ENCODE measurements at regions not wholly inside any gene's neighbourhood (a gene's known extent, or its start where the extent isn't known, plus 50 kb on each side); places are given as distances from the start of the nearest gene placed in this dataset.
"Not testable (repeated sequence)": the region's sequence is repeated elsewhere in the genome, so short reads cannot be mapped to it uniquely, and the experiment has no call there.

DNA sequence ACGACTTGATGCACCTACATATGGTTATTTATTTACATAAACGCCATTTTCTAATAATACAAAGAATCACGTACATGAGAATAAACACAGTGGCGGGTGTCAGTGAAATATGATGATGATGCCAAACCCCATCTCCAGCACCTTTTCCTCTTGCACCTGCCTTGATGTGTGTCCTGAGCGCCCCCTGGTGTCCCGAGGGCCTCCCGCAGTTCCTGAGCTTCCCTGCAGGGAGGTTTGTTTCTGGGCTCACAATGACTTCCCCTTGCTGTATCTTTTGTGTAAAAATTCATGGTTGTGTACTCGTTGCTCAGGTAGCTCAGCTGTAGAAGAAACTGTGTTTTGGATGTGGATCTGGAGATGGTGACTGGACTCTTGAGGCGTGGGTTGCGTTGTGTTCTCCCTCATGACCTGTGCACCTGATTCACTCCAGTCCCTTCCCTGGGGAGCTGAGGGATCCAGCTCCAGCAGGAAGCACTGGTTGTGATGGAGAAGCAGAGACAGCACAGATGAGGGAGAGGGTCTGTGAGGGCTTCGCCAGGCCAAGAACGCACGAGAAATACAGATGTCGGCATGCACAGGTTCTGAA is 1037.8 kb downstream of the TMEM121 start:
- DNase-seq (peak; percentile 31 to 81 (median 51)), ATAC-seq (peak; percentile 64 to 76)
- POLR2A ChIA-PET = interaction anchor here (0.6 kb wide), 1 partner anchor 25 kb away, joined by 3 read pairs; no protein-coding TSS in a partner anchor
- Mint-ChIP-seq H3K9me3 (no peaks in the 10 kb centered on the region), H3K4me3 (no peak overlapping the region), H3K27ac (no peak overlapping the region), H3K4me1 (peaks cover 0 to 2% (median 0%) of the 10 kb centered on the region in 4 donors), H3K27me3 (peaks cover 19 to 26% (median 22%) of the 10 kb centered on the region in 5 donors), H3K36me3 (no peaks in the 10 kb centered on the region)

DNA sequence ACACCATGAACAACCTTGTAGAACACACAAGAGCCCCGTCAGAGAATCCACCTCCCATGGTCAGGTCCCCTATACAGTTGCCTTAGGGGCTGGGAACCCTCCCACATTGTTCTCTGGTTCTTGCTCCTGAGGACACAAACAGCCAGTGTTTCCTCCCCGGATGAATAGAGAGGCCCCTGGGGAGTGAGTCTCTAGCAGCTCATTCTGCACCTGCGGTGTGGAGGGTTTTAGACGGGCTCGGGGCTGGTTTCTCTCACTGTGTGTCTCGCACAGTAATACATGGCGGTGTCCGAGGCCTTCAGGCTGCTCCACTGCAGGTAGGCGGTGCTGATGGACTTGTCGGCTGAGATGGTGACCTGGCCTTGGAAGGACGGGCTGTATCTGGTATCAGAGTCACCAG is 1052.1 kb downstream of the TMEM121 start:
- Mint-ChIP-seq H3K27ac (no peak overlapping the region), H3K27me3 (peaks cover 10 to 58% (median 30%) of the 10 kb centered on the region in 5 donors), H3K4me1 (peaks cover 0 to 3% (median 1%) of the 10 kb centered on the region in 4 donors), H3K4me3 (peak overlapping the region in 1 of 10 donors; percentile 19), H3K36me3 (no peaks in the 10 kb centered on the region), H3K9me3 (no peaks in the 10 kb centered on the region)
- ATAC-seq (no peak), DNase-seq (no peak)
- POLR2A ChIA-PET = no interaction called here

DNA sequence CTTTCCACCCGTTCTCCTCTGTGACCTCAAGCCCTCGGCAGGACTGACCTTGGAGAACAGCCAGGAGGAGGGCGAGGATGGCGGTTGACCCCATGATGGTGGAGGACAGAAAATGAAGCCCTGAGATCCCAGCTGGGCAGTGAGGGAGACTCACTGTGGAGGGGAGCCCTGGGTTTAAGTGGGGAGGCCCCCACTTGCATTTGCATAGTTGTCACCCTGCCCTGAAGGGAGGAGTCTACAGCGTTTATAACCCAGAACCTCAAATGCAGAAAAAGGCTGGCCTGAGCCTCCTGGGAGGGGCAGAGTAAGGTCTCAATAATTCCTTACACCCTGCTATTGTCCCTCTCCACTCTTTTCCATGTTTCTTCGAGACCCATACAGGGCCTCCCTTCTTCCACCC is 1052.7 kb downstream of the TMEM121 start:
- H3K27me3 Mint-ChIP-seq = peaks cover 8 to 52% (median 28%) of the 10 kb centered on the region in 5 donors
- ATAC-seq (no peak), DNase-seq (no peak)
- POLR2A ChIA-PET = no interaction called here
- H3K4me1 Mint-ChIP-seq = peaks cover 0 to 3% (median 1%) of the 10 kb centered on the region in 4 donors
- H3K27ac Mint-ChIP-seq = peak overlapping the region in 2 of 10 donors; percentile 12 to 62
- no peak overlapping the region for H3K4me3 Mint-ChIP-seq
- no peaks in the 10 kb centered on the region for H3K9me3 Mint-ChIP-seq
- H3K36me3 Mint-ChIP-seq = no peaks in the 10 kb centered on the region

DNA sequence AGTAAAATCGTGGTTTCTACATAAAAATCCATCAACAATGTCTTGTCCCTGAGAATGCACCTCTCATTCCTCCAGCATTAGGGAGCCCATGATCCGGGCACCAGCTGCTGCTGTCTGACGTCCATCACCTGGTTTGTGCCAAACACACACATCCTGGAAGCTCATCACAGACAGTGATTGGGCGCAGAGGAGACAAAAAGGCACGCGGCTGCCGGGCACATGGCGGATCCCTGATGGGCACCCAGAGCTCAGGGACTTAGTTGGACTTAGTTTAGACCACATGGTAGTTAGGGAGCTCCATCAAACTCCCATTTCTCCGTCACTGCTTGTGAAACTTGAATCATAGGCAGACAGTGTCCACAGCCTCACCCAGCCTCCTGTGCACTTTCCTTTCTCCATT is 1059.3 kb downstream of the TMEM121 start:
- H3K4me1 Mint-ChIP-seq = peaks cover 8 to 23% (median 10%) of the 10 kb centered on the region in 4 donors
- POLR2A ChIA-PET = no interaction called here
- no peaks in the 10 kb centered on the region for H3K9me3 Mint-ChIP-seq
- H3K27me3 Mint-ChIP-seq = peaks cover 11 to 26% (median 14%) of the 10 kb centered on the region in 5 donors
- no peak overlapping the region for H3K27ac Mint-ChIP-seq
- DNase-seq (no peak), ATAC-seq (no peak)
- H3K36me3 Mint-ChIP-seq = no peaks in the 10 kb centered on the region
- H3K4me3 Mint-ChIP-seq = no peak overlapping the region

DNA sequence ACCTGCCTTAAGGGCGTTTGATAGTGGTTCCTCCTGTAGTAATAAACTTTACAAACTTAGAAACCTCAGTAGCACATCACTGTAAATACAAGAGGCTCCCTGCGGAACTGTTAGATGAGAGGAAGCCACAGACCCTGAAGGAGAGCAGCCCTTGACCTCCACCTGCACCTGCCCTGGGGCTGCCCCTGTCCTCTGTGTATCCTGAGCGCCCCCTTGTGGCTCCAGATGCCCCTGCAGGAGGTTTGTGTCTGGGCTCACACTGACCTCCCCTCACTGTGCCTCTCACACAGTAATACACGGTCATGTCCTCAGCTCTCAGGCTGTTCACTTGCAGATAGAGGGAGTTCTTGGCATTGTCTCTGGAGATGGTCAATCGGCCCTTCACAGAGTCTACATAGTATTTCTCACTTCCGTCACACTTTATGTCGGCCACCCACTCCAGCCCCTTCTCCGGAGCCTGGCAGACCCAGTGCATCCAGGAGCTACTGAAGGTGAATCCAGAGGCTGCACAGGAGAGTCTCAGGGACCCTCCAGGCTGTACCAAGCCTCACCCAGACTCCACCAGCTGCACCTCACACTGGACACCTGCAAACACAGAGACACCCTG is 1059.8 kb downstream of the TMEM121 start:
- H3K4me3 Mint-ChIP-seq = no peak overlapping the region
- no peak overlapping the region for H3K27ac Mint-ChIP-seq
- POLR2A ChIA-PET = no interaction called here
- peak; percentile 36 to 82 (median 60) for DNase-seq
- no peaks in the 10 kb centered on the region for H3K9me3 Mint-ChIP-seq
- H3K36me3 Mint-ChIP-seq = no peaks in the 10 kb centered on the region
- peaks cover 11 to 26% (median 18%) of the 10 kb centered on the region in 5 donors for H3K27me3 Mint-ChIP-seq
- ATAC-seq = peak; percentile 82 to 83
- H3K4me1 Mint-ChIP-seq = peaks cover 8 to 28% (median 10%) of the 10 kb centered on the region in 4 donors

DNA sequence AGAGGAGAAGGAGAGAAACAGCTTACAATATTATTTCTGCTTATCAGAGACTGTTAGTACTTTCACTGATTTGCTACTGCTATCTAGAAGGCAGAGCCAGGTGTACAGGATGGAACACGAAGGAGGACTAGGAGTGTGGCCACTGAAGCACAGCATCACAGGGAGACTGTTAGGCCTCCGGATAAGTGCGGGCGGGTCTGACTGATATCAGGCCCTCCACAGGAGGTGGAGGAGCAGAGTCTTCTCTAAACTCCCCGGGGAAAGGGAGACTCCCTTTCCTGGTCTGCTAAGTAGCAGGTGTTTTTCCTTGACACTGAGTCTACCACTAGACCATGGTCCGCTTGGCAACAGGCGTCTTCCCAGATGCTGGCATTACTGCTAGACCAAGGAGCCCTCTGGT is 1065.2 kb downstream of the TMEM121 start:
- H3K36me3 Mint-ChIP-seq, H3K4me3 Mint-ChIP-seq, ATAC-seq, H3K9me3 Mint-ChIP-seq, POLR2A ChIA-PET, DNase-seq: not testable (repeated sequence)
- Mint-ChIP-seq H3K4me1 (peaks cover 3 to 31% (median 5%) of the 10 kb centered on the region in 4 donors), H3K27me3 (peaks cover 11 to 26% (median 16%) of the 10 kb centered on the region in 5 donors), H3K27ac (peak overlapping the region in 2 of 10 donors; percentile 7 to 83)

DNA sequence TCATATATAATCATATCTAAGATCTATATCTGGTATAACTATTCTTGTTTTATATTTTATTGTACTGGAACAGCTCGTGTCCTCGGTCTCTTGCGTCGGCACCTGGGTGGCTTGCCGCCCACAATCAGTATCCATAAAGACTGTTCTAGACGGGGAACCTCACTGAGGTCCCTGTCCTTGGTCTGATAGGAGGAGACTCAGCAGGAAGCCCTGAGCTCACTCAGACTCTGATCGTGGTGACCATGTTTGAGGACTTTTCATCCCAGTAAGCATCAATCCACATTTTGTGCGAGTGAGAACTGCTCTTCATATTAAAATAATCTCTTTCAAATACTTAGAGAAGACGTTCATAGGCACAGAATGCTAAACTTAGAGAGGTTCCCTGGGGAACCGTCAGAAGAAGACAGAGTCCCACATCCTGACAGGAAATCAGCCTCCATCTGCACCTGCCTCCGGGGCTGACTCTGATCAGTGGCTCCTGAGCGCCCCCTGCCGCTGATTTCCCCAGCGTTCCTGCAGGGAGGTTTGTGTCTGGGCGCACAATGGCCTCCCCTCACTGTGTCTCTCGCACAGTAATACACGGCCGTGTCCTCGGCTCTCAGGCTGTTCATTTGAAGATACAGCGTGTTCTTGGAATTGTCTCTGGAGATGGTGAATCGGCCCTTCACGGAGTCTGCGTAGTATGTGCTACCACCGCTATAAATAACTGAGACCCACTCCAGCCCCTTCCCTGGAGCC is 1065.9 kb downstream of the TMEM121 start:
- DNase-seq = peak in 8 of 10 donors; percentile 28 to 76 (median 53)
- POLR2A ChIA-PET, H3K9me3 Mint-ChIP-seq, H3K36me3 Mint-ChIP-seq, ATAC-seq, H3K27ac Mint-ChIP-seq: not testable (repeated sequence)
- Mint-ChIP-seq H3K4me1 (peaks cover 0 to 28% (median 3%) of the 10 kb centered on the region in 4 donors), H3K4me3 (peak overlapping the region in 3 of 10 donors; percentile 10 to 39 (median 28)), H3K27me3 (peaks cover 11 to 25% (median 16%) of the 10 kb centered on the region in 5 donors)

DNA sequence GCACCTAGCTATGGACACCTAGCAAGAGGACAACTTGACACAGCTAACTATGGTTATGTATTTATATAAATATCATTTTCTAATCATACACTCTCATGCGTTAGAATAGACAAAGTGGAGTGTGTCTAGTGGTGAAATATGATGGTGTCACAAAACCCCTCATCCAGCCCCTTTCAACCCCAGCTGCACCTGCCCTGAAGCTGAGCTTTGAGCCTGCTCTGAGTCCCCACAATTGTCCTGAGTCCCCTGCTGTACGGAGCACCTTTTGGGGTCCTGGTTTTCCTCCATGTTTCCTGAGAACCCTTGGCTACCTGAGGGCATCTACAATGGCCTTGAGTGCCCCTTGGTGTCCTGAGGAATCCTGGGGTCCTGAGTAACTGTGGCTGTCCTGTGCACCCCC is 1072.8 kb downstream of the TMEM121 start:
- ATAC-seq (no peak), DNase-seq (no peak)
- Mint-ChIP-seq H3K4me1 (no peaks in the 10 kb centered on the region), H3K27me3 (peaks cover 28 to 72% (median 40%) of the 10 kb centered on the region in 5 donors), H3K27ac (no peak overlapping the region), H3K4me3 (no peak overlapping the region), H3K36me3 (no peaks in the 10 kb centered on the region), H3K9me3 (no peaks in the 10 kb centered on the region)
- POLR2A ChIA-PET = no interaction called here

DNA sequence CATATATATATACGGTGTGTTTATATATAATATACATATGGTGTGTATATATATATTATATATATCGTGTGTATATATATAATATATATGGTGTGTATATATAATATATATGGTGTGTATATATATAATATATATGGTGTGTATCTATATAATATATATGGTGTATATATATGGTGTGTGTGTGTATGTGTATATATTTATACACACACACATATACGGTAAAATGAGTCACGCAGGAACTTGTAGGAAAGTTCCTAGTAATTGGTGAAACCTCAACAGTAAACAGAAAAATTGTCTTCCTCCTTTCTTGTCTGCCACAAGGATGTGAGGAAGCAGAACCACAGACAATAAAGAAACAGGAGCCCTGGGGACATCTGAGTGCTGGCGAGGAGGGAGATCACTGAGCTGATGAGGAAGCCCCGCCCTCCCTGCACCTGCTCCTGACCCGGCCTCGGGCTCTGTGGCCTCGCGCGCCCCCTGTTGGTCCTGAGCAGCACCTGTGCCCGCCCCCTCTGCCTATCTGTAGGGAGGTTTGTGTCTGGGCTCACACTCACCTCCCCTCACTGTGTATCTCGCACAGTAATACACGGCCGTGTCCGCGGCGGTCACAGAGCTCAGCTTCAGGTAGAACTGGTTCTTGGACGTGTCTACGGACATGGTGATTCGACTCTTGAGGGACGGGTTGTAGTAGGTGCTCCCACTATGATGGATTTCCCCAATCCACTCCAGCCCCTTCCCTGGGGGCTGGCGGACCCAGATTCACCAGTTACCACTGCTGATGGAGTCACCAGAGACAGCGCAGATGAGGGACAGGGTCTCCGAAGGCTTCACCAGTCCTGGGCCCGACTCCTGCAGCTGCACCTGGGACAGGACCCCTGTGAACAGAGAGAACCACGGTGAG is 1079.4 kb downstream of the TMEM121 start:
- POLR2A ChIA-PET = no interaction called here
- ATAC-seq (peak; percentile 99), DNase-seq (peak; percentile 65 to 84 (median 79))
- peaks cover 30 to 60% (median 42%) of the 10 kb centered on the region in 5 donors for H3K27me3 Mint-ChIP-seq
- peaks cover 0 to 4% (median 1%) of the 10 kb centered on the region in 4 donors for H3K4me1 Mint-ChIP-seq
- no peak overlapping the region for H3K27ac Mint-ChIP-seq
- H3K36me3 Mint-ChIP-seq = no peaks in the 10 kb centered on the region
- H3K4me3 Mint-ChIP-seq = peak overlapping the region in 1 of 10 donors; percentile 54
- no peaks in the 10 kb centered on the region for H3K9me3 Mint-ChIP-seq

DNA sequence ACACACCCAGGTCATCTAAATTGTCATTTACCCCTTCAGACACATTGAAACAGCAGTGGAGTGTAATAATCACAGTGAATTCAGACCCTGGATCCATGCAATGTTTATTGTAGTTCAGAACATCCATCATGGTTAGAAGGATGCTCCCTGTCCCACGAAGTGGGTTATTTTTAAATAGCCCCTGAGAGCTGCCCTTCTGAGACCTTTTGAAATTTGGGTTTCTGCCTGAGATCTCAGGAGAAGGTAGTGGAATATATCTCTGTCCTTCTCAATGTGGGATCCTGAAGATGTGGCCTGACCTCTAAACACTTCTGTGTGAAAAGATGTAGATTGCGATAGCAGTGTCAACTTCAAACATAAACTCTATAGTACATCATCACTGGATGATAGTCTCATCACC is 1080.6 kb downstream of the TMEM121 start:
- POLR2A ChIA-PET = no interaction called here
- Mint-ChIP-seq H3K36me3 (no peaks in the 10 kb centered on the region), H3K9me3 (no peaks in the 10 kb centered on the region), H3K27ac (no peak overlapping the region), H3K4me3 (no peak overlapping the region), H3K4me1 (peaks cover 0 to 4% (median 1%) of the 10 kb centered on the region in 4 donors), H3K27me3 (peaks cover 23 to 57% (median 40%) of the 10 kb centered on the region in 5 donors)
- ATAC-seq = no peak
- no peak for DNase-seq

DNA sequence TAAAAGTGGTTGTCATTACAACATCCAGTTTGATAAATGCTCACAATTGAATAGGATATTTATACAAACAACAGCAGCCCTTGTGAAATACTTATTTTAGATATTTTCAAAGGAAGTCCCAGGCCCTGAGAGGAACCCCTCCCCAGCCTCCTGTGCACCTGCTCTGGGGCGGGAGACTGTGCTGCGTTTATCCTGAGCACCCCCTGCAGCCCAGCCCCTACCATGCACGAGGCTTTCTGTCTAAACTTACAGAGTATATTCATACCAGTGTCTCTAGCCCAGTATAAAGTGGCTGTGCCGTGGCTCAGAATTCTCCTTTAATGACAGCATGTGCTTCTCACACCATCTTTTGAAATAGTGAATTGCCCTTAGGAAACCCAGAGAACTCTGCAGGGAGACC is 1084.3 kb downstream of the TMEM121 start:
- DNase-seq (no peak), ATAC-seq (no peak)
- H3K27me3 Mint-ChIP-seq = peaks cover 11 to 44% (median 21%) of the 10 kb centered on the region in 5 donors
- no peak overlapping the region for H3K27ac Mint-ChIP-seq
- POLR2A ChIA-PET = no interaction called here
- peaks cover 0 to 3% (median 1%) of the 10 kb centered on the region in 4 donors for H3K4me1 Mint-ChIP-seq
- H3K4me3 Mint-ChIP-seq = no peak overlapping the region
- no peaks in the 10 kb centered on the region for H3K9me3 Mint-ChIP-seq
- no peaks in the 10 kb centered on the region for H3K36me3 Mint-ChIP-seq

DNA sequence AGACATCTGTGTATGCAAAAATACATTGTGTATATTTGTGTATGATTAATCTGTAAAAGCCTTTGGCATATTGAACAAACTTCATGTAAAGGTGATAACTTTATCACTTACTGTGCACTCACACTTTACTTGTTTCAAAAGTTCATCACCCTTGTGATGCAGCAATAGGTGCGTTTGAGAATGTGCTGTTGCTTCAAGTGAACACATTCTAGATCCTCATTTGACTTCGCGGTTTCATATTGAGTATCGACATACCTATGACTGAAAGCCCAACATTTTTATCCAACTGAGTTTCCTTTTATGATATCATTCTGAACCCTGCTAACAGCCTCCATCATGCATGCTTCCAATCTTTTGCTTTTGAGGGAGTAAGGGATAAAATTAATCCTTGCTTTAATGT is 1086.9 kb downstream of the TMEM121 start:
- H3K4me3 Mint-ChIP-seq = no peak overlapping the region
- peaks cover 0 to under 1% (median 0%) of the 10 kb centered on the region in 4 donors for H3K4me1 Mint-ChIP-seq
- ATAC-seq = no peak
- no peaks in the 10 kb centered on the region for H3K9me3 Mint-ChIP-seq
- no peak for DNase-seq
- POLR2A ChIA-PET = no interaction called here
- H3K36me3 Mint-ChIP-seq = no peaks in the 10 kb centered on the region
- no peak overlapping the region for H3K27ac Mint-ChIP-seq
- peaks cover 7 to 32% (median 19%) of the 10 kb centered on the region in 5 donors for H3K27me3 Mint-ChIP-seq
